Femur (tissue), 1 donor: ENCODE measurements at regions not wholly inside any gene's neighbourhood (a gene's known extent, or its start where the extent isn't known, plus 50 kb on each side); places are given as distances from the start of the nearest gene placed in this dataset.

Experiments used
- DNase-seq: peaks from one replicate; pipeline ENCODE4 v3.0.0-alpha.2; 2017

GRCh38 chr15:87131067-87131466 lies 1051.4 kb downstream of the AGBL1 start:
- DNase-seq = no peak

GRCh38 chr15:87129916-87130315 lies 1050.2 kb downstream of the AGBL1 start:
- no peak for DNase-seq

- DNase-seq = no peak
These were observed 1044.2 kb downstream of the AGBL1 start for GRCh38 chr15:87123676-87124382.

DNA sequence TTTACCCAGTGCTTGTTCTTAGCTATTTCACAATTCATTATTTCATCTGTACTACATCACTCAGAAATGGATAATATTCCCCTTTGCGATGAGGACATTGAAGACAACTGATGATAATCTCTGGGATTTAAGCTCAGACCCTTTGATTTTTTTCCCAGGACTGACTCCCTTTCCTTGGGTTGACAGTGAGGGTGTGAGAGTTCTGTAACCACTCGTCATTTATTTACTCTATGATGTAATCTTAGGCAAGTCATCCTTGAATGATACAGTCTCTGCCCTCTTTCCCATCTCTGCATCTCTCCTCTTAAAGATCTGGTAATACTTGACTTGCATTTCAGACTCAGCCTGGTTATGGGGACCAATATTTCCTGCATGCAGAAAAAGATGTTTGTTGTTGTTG lies 1041.7 kb downstream of the AGBL1 start:
- no peak for DNase-seq

- DNase-seq = no peak
These were observed 1040.9 kb downstream of the AGBL1 start for GRCh38 chr15:87120555-87120954.

- DNase-seq = no peak
These were observed 1039.2 kb downstream of the AGBL1 start for GRCh38 chr15:87118846-87119245.

DNA sequence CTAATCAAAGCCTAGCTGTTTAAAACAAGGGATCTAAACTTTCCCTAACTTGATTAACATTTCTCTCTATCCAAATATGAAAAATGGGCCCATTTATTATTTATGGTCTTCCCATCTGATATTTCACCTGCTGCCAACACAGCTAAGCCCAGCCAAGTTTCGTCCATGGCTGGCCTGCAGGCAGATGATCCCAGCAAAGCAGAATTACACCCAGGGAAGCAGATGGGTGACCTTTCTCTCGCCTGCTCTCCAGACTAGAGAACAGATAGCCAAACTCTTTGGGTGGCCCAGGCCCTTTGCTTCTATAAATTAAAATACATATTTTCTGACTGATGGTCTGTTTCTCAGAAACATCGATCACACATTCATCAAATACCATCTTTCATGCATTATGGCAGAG lies 1038.8 kb downstream of the AGBL1 start:
- peak; percentile 37 for DNase-seq

- DNase-seq = no peak
These were observed 1036.1 kb downstream of the AGBL1 start for GRCh38 chr15:87115795-87116194.

GRCh38 chr15:87099916-87100315 lies 1020.2 kb downstream of the AGBL1 start:
- no peak for DNase-seq

DNA sequence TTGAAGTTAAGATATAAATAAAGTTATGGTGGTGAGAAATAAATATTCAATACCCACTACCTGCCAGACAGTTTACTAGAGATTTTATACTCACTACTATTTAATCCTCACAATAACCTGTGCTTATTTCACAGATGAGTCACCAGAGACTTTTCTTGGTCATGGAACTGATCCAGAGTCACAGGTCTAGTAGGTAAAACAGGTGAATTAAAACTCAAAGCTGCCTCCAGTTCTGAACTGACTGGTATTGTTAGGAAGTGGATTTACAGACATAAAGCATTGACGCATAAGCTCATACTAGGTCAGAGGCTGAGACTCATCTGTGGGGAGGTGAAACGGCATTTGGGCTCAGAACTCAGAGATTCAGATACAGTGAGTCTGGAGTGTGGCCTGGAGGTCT lies 1009.9 kb downstream of the AGBL1 start:
- DNase-seq = no peak

DNA sequence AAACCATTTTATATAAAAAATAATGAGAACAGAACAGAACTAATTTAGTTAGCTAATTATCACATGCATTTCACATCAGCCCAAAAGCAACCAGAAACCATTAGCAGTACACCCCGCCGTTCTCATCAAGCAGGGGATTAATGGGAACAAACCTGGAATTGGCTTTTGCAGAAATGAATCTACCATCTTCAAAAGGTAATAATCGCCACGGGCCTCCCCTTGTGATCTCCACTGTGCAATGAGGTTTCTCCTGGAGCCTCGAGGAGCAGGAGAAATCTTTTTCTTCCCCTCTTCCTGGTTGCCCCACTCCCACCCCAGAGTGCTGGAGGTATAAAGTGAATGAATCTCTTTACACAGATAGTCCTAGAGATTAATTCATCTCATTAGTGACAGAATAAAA lies 1003.5 kb downstream of the AGBL1 start:
- no peak for DNase-seq

DNA sequence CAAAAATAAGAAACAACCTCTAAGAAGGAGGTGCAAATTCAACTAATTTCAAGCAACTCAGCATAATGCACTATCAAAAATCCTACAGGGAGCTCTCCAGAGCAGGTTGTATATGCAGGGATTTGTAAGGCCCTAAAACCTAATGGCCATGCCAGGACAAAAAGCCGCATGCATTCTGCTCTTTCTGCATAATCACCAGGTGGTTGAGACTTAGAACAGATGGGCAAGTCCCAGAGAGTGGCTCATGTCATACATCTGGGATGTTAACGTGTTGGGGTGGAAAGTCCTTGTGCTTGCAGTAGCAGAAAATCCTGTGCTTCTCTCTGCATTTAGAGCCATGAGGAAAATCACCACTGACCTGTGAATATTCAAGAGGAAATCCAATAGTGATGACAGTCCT lies 1002.9 kb downstream of the AGBL1 start:
- no peak for DNase-seq

- DNase-seq = no peak
These were observed 1000.9 kb downstream of the AGBL1 start for GRCh38 chr15:87080547-87080946.
